ENCODE measurements at regions not wholly inside any gene's neighbourhood (a gene's known extent, or its start where the extent isn't known, plus 50 kb on each side); places are given as distances from the start of the nearest gene placed in this dataset.

DNA sequence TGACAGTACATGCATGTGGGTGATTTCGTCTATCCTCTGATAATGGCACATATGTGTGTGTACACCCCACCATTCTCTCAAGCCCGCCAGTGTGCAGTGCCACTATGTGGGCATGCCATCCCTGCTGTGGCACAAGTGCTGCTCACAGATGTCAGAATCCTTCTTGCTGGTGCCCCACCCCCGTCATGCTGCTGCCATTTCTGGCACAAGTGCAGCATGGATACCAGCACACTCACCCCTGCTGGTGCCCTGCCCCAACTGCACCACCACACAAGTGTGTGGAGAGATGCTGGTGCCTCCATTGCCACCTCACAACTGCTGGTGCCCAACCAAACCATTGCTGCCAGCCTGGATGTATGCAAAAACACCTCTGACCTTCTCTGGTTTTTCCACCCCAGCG, 1133.8 kb downstream of the TECRL start:
- no peaks in the 10 kb centered on the region for H3K36me3 ChIP-seq (replicated peaks; ENCODE audit: insufficient read depth, low read length)
- H3K27me3 ChIP-seq (replicated peaks; ENCODE audit: insufficient read depth, low read length) = no peaks in the 10 kb centered on the region
- H3F3A ChIP-seq (ENCODE audit: insufficient read depth, low read length) = no peaks in the 10 kb centered on the region
- no peaks in the 10 kb centered on the region for H3K9me3 ChIP-seq (replicated peaks; ENCODE audit: insufficient read depth, low read length)
- no peak overlapping the region for H3K4me3 ChIP-seq (ENCODE audit: low read length)
- H2AFZ ChIP-seq (ENCODE audit: low read length) = no peak overlapping the region
- no peak overlapping the region for H3K27ac ChIP-seq (ENCODE audit: low read length)
- no peak overlapping the region for H3K9ac ChIP-seq (ENCODE audit: low read length)
- H3K4me1 ChIP-seq (ENCODE audit: low read length) = no peaks in the 10 kb centered on the region
- TF ChIP-seq EZH2 (optimal IDR thresholded peaks at IDR 0.05; ENCODE audit: low read depth, low read length) = no peak
- no peak for TF ChIP-seq CTCF (IDR thresholded peaks at IDR 0.05; ENCODE audit: low read length)
- TF ChIP-seq EZH2phosphoT487 (IDR thresholded peaks at IDR 0.05; ENCODE audit: low read length) = no peak
- no peaks in the 10 kb centered on the region for H3K9me2 ChIP-seq (replicated peaks; ENCODE audit: insufficient read depth, low read length)
- H4K20me1 ChIP-seq (ENCODE audit: insufficient read depth, low read length) = no peaks in the 10 kb centered on the region
- no peak overlapping the region for H3K4me2 ChIP-seq (ENCODE audit: low read depth, low read length)
- no peak for DNase-seq
- H3K79me2 ChIP-seq (ENCODE audit: low read length) = no peaks in the 10 kb centered on the region

DNA sequence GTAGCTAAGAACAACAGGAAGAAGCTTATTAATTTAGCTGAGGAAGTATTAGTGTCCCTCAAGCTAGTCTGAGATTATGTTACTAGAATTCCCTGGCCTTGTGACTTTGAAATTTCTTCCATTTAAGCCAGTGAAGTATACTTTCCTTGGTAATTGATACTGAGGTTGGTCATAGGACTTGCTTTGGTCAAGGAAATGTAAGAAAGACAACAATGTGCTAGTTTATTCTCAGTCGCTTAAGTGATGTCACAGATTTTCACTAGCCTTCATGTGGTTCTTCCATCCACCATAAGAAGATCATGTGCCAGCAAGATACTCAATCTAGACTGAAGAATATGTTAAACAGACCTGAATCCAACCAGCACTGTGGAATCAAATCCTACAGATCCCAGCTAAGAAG, 1140.1 kb downstream of the TECRL start:
- Histone ChIP-seq H3K9me2 (replicated peaks; ENCODE audit: insufficient read depth, low read length) (no peaks in the 10 kb centered on the region), H3K36me3 (replicated peaks; ENCODE audit: insufficient read depth, low read length) (no peaks in the 10 kb centered on the region), H3K4me1 (ENCODE audit: low read length) (no peaks in the 10 kb centered on the region), H3K9ac (ENCODE audit: low read length) (no peak overlapping the region), H3K9me3 (replicated peaks; ENCODE audit: insufficient read depth, low read length) (no peaks in the 10 kb centered on the region), H2AFZ (ENCODE audit: low read length) (no peak overlapping the region), H4K20me1 (ENCODE audit: insufficient read depth, low read length) (no peaks in the 10 kb centered on the region), H3K4me2 (ENCODE audit: low read depth, low read length) (no peak overlapping the region), H3F3A (ENCODE audit: insufficient read depth, low read length) (no peaks in the 10 kb centered on the region), H3K4me3 (ENCODE audit: low read length) (no peak overlapping the region), H3K79me2 (ENCODE audit: low read length) (no peaks in the 10 kb centered on the region), H3K27ac (ENCODE audit: low read length) (no peak overlapping the region), H3K27me3 (replicated peaks; ENCODE audit: insufficient read depth, low read length) (no peaks in the 10 kb centered on the region)
- no peak for TF ChIP-seq EZH2 (optimal IDR thresholded peaks at IDR 0.05; ENCODE audit: low read depth, low read length)
- no peak for TF ChIP-seq EZH2phosphoT487 (IDR thresholded peaks at IDR 0.05; ENCODE audit: low read length)
- no peak for TF ChIP-seq CTCF (IDR thresholded peaks at IDR 0.05; ENCODE audit: low read length)
- no peak for DNase-seq

GRCh38 chr4:63233671-63234070, 1175.6 kb downstream of the TECRL start:
- Histone ChIP-seq H2AFZ (ENCODE audit: low read length) (no peak overlapping the region), H3K27me3 (replicated peaks; ENCODE audit: insufficient read depth, low read length) (no peaks in the 10 kb centered on the region), H3K36me3 (replicated peaks; ENCODE audit: insufficient read depth, low read length) (no peaks in the 10 kb centered on the region), H3K4me3 (ENCODE audit: low read length) (no peak overlapping the region), H3K27ac (ENCODE audit: low read length) (no peak overlapping the region), H3K9me2 (replicated peaks; ENCODE audit: insufficient read depth, low read length) (no peaks in the 10 kb centered on the region), H3K9ac (ENCODE audit: low read length) (no peak overlapping the region), H3F3A (ENCODE audit: insufficient read depth, low read length) (no peaks in the 10 kb centered on the region), H4K20me1 (ENCODE audit: insufficient read depth, low read length) (no peaks in the 10 kb centered on the region), H3K4me1 (ENCODE audit: low read length) (no peaks in the 10 kb centered on the region), H3K79me2 (ENCODE audit: low read length) (no peaks in the 10 kb centered on the region), H3K4me2 (ENCODE audit: low read depth, low read length) (no peak overlapping the region), H3K9me3 (replicated peaks; ENCODE audit: insufficient read depth, low read length) (no peaks in the 10 kb centered on the region)
- no peak for DNase-seq
- TF ChIP-seq CTCF (IDR thresholded peaks at IDR 0.05; ENCODE audit: low read length) = no peak
- no peak for TF ChIP-seq EZH2phosphoT487 (IDR thresholded peaks at IDR 0.05; ENCODE audit: low read length)
- TF ChIP-seq EZH2 (optimal IDR thresholded peaks at IDR 0.05; ENCODE audit: low read depth, low read length) = no peak
